ENCODE measurements at regions not wholly inside any gene's neighbourhood (a gene's known extent, or its start where the extent isn't known, plus 50 kb on each side); places are given as distances from the start of the nearest gene placed in this dataset.

GRCh38 chr6:135796643-135797305, 54.7 kb upstream of the PDE7B start:
- no peak for DNase-seq (ENCODE audit: low read depth in 2 of 2, low spot score in 1 of 2)

GRCh38 chr6:135797361-135797760, 54.1 kb upstream of the PDE7B start:
- no peak for DNase-seq (ENCODE audit: low read depth in 2 of 2, low spot score in 1 of 2)

GRCh38 chr6:135798751-135799515, 52.6 kb upstream of the PDE7B start:
- DNase-seq (ENCODE audit: low read depth in 2 of 2, low spot score in 1 of 2): no peak
